GM12878 (cell line): ENCODE measurements at regions not wholly inside any gene's neighbourhood (a gene's known extent, or its start where the extent isn't known, plus 50 kb on each side); places are given as distances from the start of the nearest gene placed in this dataset.

Source experiments
- ATAC-seq: fragments of 200-7000 bp; cut with Tn5 transposase; 3 replicates; pipeline ENCODE4 v1.9.1; 2020; ENCODE audit warnings: mild to moderate bottlenecking, moderate library complexity
- BruUV-seq: library from RNA; stranded (reverse); fragments of 400-500 nt; replicated peaks from 2 replicates; lab custom pipeline; 2021; lab: Mats Ljungman, UMichigan
- CTCF ChIA-PET: fragments of 300-600 bp; sonication (Branson Sonifier 250); formaldehyde crosslinking; extraction: SDS; loops from one replicate; lab custom pipeline; 2021; ENCODE audit warnings: inconsistent platforms; lab: Yijun Ruan, JAX
- POLR2A ChIA-PET: fragments of 350-600 bp; formaldehyde crosslinking; extraction: SDS; loops from one replicate; lab custom pipeline; 2021; ENCODE audit warnings: inconsistent platforms; lab: Charles Lee
- RAD21 ChIA-PET: fragments of 300-600 bp; sonication (Branson Sonifier 250); formaldehyde crosslinking; loops from one replicate; lab custom pipeline; 2023; ENCODE audit warnings: antibody characterized with exemption; ENCODE audit not compliant: unreplicated experiment; lab: Charles Lee
- SMC1A ChIA-PET: fragments of 300-600 bp; sonication (Branson Sonifier 250); formaldehyde crosslinking; loops from one replicate; lab custom pipeline; 2023; ENCODE audit not compliant: unreplicated experiment, uncharacterized antibody; lab: Charles Lee
- DNase-seq: peaks from one replicate; pipeline ENCODE4 v3.0.0-alpha.2; 2011; ENCODE audit warnings: low read depth, low spot score
- FAIRE-seq: peaks from 3 replicates; lab custom pipeline; 2011; peaks lifted over from hg19 to GRCh38; lab: Jason Lieb, UNC
- H2AFZ ChIP-seq: 2 replicates; pipeline ENCODE4 v1.6.0; 2011; ENCODE audit warnings: low read depth, low read length, control low read depth; ENCODE audit not compliant: control insufficient read depth
- H3K27ac ChIP-seq: 2 replicates; pipeline ENCODE4 v1.5.1; 2011; ENCODE audit warnings: control low read depth; ENCODE audit not compliant: control insufficient read depth, insufficient read depth
- H3K27me3 ChIP-seq, 2 experiments: replicated peaks in 1 of 2; 2 replicates each; pipeline versions ENCODE4 v1.6.0 to v1.6.1; 2011; ENCODE audit warnings: low read length in 1 of 2; ENCODE audit not compliant: control insufficient read depth in 2 of 2, insufficient read depth in 2 of 2
- H3K36me3 ChIP-seq, 2 experiments: 2 replicates each; pipeline ENCODE4 v1.5.1; 2011; ENCODE audit warnings: low read length in 1 of 2; ENCODE audit not compliant: control insufficient read depth in 2 of 2, insufficient read depth in 2 of 2
- H3K4me1 ChIP-seq: 2 replicates; pipeline ENCODE4 v1.6.1; 2011; ENCODE audit warnings: mild to moderate bottlenecking, low read length, moderate library complexity, mixed read lengths; ENCODE audit not compliant: control insufficient read depth, insufficient read depth
- H3K4me2 ChIP-seq: 2 replicates; pipeline ENCODE4 v1.6.0; 2011; ENCODE audit warnings: control low read depth; ENCODE audit not compliant: control insufficient read depth, insufficient read depth
- H3K4me3 ChIP-seq: fragments of 200-600 bp; sonication (generic); 2 replicates; pipeline ENCODE4 v1.5.1; 2016
- H3K79me2 ChIP-seq: 2 replicates; pipeline ENCODE4 v1.6.0; 2011; ENCODE audit warnings: low read length; ENCODE audit not compliant: control insufficient read depth, insufficient read depth
- H3K9ac ChIP-seq: 2 replicates; pipeline ENCODE4 v1.8.0; 2011; ENCODE audit warnings: low read length, control low read depth, mixed read lengths; ENCODE audit not compliant: control insufficient read depth, insufficient read depth
- H3K9me3 ChIP-seq: replicated peaks from 3 replicates; pipeline ENCODE4 v1.5.1; 2011; ENCODE audit warnings: mild to moderate bottlenecking, low read length; ENCODE audit not compliant: control insufficient read depth, insufficient read depth
- H4K20me1 ChIP-seq: 2 replicates; pipeline ENCODE4 v1.6.0; 2011; ENCODE audit not compliant: control insufficient read depth, insufficient read depth
- ASH2L ChIP-seq: fragments of 300-600, 200-600 bp; sonication (generic); IDR thresholded peaks from 2 replicates; pipeline ENCODE4 v1.6.1; 2017; ENCODE audit warnings: low read depth, mild to moderate bottlenecking, borderline replicate concordance
- EP300 ChIP-seq, 2 experiments: fragments of 150-350 bp in 1 of 2; IDR thresholded peaks; 2 replicates each; pipeline ENCODE4 v1.6.1; 2011 to 2012; ENCODE audit warnings: low read depth in 2 of 2, low read length in 2 of 2, borderline replicate concordance in 1 of 2, improper control_type of control experiment in 1 of 2, inconsistent platforms in 1 of 2; ENCODE audit not compliant: control insufficient read depth in 1 of 2
- HSF1 ChIP-seq: fragments of 150-350 bp; IDR thresholded peaks from 2 replicates; pipeline ENCODE4 v1.6.1; 2014; ENCODE audit warnings: mild to moderate bottlenecking, low read depth, low read length
- IRF5 ChIP-seq: fragments of 450-650 bp; IDR thresholded peaks from 2 replicates; pipeline ENCODE4 v1.6.1; 2017; ENCODE audit warnings: borderline replicate concordance
- MTA3 ChIP-seq: IDR thresholded peaks from 2 replicates; pipeline ENCODE4 v1.6.1; 2012; ENCODE audit warnings: low read length, inconsistent platforms, borderline replicate concordance
- NBN ChIP-seq: fragments of 450-650 bp; IDR thresholded peaks from 2 replicates; pipeline ENCODE4 v1.6.1; 2016
- NKRF ChIP-seq: fragments of 450-650 bp; conservative IDR thresholded peaks from 2 replicates; pipeline ENCODE4 v1.6.1; 2017; ENCODE audit warnings: mild to moderate bottlenecking, moderate library complexity
- SMAD1 ChIP-seq: fragments of 450-650 bp; IDR thresholded peaks from 2 replicates; pipeline ENCODE4 v1.6.1; 2018; ENCODE audit warnings: mild to moderate bottlenecking, low read depth; ENCODE audit not compliant: partially characterized antibody
- TAF1 ChIP-seq: IDR thresholded peaks from 2 replicates; pipeline ENCODE4 v1.6.1; 2011; ENCODE audit warnings: mild to moderate bottlenecking, low read depth, low read length, borderline replicate concordance
- TARDBP ChIP-seq: IDR thresholded peaks from 2 replicates; pipeline ENCODE4 v1.6.1; 2016; ENCODE audit warnings: borderline replicate concordance
- TCF12 ChIP-seq: IDR thresholded peaks from 2 replicates; pipeline ENCODE4 v1.6.1; 2011; ENCODE audit warnings: low read depth, mild to moderate bottlenecking, low read length
- ZBTB40 ChIP-seq: fragments of 450-650 bp; IDR thresholded peaks from 2 replicates; pipeline ENCODE4 v1.6.1; 2016; ENCODE audit warnings: mild to moderate bottlenecking, moderate library complexity, borderline replicate concordance
- WGBS: methylation state at CpG from one replicate; pipeline ENCODE4 v1.1.6; 2016; ENCODE audit warnings: low lambda C conversion rate; ENCODE audit not compliant: insufficient replicate concordance, insufficient coverage; ENCODE audit errors: missing lambda C conversion rate; 5-methylcytosine and 5-hydroxymethylcytosine counted together
- in situ Hi-C: fragments of 300-500 bp; cut with MboI; formaldehyde crosslinking; loops from 9 replicates; pipeline ENCODE4 v1.14.3; 2018; ENCODE audit warnings: mixed read lengths
- intact Hi-C: fragments of 100-400 bp; cut with micrococcal nuclease; formaldehyde crosslinking; loops from one replicate; pipeline ENCODE4 v1.14.2; 2022; ENCODE audit not compliant: unreplicated experiment

GRCh38 chr12:115140981-115141655, 457.1 kb upstream of the TBX3 start (continued):
- no peak for TF ChIP-seq NBN
- TF ChIP-seq EP300 (IDR thresholded peaks at IDR 0.05; ENCODE audit: borderline replicate concordance in 1 of 2, control insufficient read depth in 1 of 2, low read depth in 2 of 2, low read length in 2 of 2) = no peak
- no peak for TF ChIP-seq MTA3

- no peaks in the 10 kb centered on the region for H3K36me3 ChIP-seq
- TF ChIP-seq TAF1 = no peak
- TF ChIP-seq TARDBP = no peak
- TF ChIP-seq SMAD1 = no peak
- TF ChIP-seq IRF5 = no peak
- TF ChIP-seq ASH2L = no peak
- TF ChIP-seq HSF1 = no peak
- TF ChIP-seq TCF12 = no peak
- no peak for TF ChIP-seq NKRF
- no peak for TF ChIP-seq ZBTB40
These were observed 454.0 kb upstream of the TBX3 start for GRCh38 chr12:115137812-115138521.

More at GRCh38 chr12:115137812-115138521, 454.0 kb upstream of the TBX3 start:
- Histone ChIP-seq H3K4me3 (no peak overlapping the region), H3K9ac (no peak overlapping the region), H3K79me2 (no peaks in the 10 kb centered on the region), H3K9me3 (no peaks in the 10 kb centered on the region), H2AFZ (no peak overlapping the region), H3K27ac (no peak overlapping the region), H4K20me1 (no peaks in the 10 kb centered on the region), H3K4me2 (no peak overlapping the region), H3K4me1 (no peaks in the 10 kb centered on the region), H3K27me3 (no peaks in the 10 kb centered on the region)
- ATAC-seq (no peak), FAIRE-seq (no peak), DNase-seq (no peak)
- in situ Hi-C loops = no loop called here
- SMC1A ChIA-PET = interaction anchor here (1.3 kb wide), 1 partner anchor 14 kb away, joined by 3 read pairs; no protein-coding TSS in a partner anchor
- intact Hi-C loops = no loop called here
- no TSS peak for BruUV-seq
- RAD21 ChIA-PET = no interaction called here
- 48% methylated on average over 12 of the region's 12 CpGs for WGBS
- CTCF ChIA-PET = no interaction called here
- POLR2A ChIA-PET = no interaction called here
